GM10266 (cell line): ENCODE measurements at regions not wholly inside any gene's neighbourhood (a gene's known extent, or its start where the extent isn't known, plus 50 kb on each side); places are given as distances from the start of the nearest gene placed in this dataset.

Experiments
- DNase-seq: peaks from one replicate; pipeline ENCODE4 v3.0.0; 2012; ENCODE audit errors: extremely low spot score
- TF ChIP-seq, protein P1 (sequence below): IDR thresholded peaks from 2 replicates; pipeline ENCODE4 v1.5.1; 2012; ENCODE audit warnings: mild to moderate bottlenecking, low read depth; ENCODE audit not compliant: control insufficient read depth, insufficient read depth; ENCODE audit errors: missing control alignments

GRCh38 chr5:74035521-74035937 lies 409.5 kb downstream of the ARHGEF28 start:
- TF ChIP-seq, protein P1, sequence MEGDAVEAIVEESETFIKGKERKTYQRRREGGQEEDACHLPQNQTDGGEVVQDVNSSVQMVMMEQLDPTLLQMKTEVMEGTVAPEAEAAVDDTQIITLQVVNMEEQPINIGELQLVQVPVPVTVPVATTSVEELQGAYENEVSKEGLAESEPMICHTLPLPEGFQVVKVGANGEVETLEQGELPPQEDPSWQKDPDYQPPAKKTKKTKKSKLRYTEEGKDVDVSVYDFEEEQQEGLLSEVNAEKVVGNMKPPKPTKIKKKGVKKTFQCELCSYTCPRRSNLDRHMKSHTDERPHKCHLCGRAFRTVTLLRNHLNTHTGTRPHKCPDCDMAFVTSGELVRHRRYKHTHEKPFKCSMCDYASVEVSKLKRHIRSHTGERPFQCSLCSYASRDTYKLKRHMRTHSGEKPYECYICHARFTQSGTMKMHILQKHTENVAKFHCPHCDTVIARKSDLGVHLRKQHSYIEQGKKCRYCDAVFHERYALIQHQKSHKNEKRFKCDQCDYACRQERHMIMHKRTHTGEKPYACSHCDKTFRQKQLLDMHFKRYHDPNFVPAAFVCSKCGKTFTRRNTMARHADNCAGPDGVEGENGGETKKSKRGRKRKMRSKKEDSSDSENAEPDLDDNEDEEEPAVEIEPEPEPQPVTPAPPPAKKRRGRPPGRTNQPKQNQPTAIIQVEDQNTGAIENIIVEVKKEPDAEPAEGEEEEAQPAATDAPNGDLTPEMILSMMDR: peak; percentile 57
- peak; percentile 22 for DNase-seq

- TF ChIP-seq, protein P1: no peak
- DNase-seq: no peak
Measured at GRCh38 chr5:74034733-74035132, 408.7 kb downstream of the ARHGEF28 start.

DNA sequence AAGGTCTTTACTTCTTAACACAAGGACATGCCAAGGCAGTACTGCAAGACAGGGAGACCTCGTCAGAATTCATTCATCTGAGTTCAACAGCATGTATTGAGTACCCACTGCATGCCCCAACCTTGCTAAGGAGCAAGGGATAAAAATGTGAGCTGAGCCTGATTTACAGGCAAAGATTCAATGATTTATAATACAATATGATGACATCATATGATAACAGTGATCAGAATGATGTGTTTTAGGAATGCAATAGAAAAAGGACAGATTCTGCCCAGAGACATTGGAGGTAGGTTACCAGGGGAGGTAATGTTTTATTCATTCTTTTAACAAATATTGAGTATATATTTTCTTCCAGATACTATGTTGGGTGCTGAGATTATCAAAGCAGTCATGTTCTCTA lies 406.6 kb downstream of the ARHGEF28 start:
- no peak for DNase-seq
- TF ChIP-seq, protein P1: no peak

DNA sequence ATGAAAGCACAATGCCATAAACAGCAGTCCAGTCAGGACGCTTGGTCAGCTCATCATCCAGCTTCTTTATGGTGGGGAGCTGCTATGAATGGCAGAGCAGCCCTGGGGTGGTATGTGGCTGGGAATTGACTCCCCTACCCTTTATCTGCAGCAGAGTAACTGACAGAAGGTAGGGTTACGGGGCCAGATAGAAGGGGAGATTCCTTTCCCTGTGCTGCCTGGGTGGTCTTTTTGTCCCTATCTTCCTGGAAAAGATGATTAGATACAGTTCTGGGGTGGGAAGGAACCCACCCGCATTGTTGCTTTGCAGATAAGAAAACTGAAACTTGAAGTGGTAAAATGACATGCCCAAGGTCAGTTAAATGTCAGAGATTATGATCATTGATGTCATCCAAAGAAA lies 405.5 kb downstream of the ARHGEF28 start:
- no peak for DNase-seq
- TF ChIP-seq, protein P1: no peak

- TF ChIP-seq, protein P1: no peak
- no peak for DNase-seq
Measured at GRCh38 chr5:74030821-74031220, 404.8 kb downstream of the ARHGEF28 start.

DNA sequence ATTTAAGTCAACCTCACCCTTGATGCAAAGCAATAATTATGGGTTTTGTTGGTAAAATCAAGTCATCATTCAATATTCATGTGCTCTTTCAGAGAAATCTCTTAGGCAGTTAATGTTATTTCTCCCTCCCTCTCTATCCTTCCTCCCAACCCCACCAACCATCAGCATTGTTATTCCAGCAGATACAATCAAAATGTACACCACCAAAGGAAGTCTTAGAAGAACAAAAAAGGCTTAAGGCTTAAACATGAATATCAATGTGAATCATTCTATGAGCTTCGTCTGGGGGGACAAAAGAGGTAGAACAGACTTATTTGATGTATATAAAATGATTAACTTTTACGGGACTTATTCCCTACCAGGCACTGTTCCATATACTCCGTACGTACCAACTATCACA lies 404.4 kb downstream of the ARHGEF28 start:
- TF ChIP-seq, protein P1: no peak
- DNase-seq: no peak

DNA sequence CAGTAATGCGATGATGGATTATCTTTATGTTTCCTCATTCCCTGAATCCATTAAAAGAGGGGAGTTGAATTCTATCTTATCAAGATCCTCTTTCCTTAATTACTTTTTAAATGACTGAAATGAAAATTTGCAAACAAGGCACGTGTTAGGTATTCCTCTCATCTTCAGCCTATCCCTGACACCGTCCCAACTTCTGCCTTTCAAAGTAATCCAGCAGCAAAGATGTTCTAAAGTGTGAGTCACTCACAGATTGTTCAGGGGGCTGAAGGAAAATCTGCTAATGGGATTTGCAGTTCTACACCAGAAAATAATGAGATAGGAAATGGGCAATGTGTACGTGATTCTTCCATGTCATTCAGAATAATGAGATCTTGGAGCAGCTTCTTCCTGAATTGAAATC lies 403.0 kb downstream of the ARHGEF28 start:
- TF ChIP-seq, protein P1: no peak
- DNase-seq: no peak

- DNase-seq: no peak
Measured at GRCh38 chr5:74028406-74028805, 402.4 kb downstream of the ARHGEF28 start.

More at GRCh38 chr5:74028406-74028805, 402.4 kb downstream of the ARHGEF28 start:
- TF ChIP-seq, protein P1: no peak
